ENCODE measurements at regions not wholly inside any gene's neighbourhood (a gene's known extent, or its start where the extent isn't known, plus 50 kb on each side); places are given as distances from the start of the nearest gene placed in this dataset.

DNA sequence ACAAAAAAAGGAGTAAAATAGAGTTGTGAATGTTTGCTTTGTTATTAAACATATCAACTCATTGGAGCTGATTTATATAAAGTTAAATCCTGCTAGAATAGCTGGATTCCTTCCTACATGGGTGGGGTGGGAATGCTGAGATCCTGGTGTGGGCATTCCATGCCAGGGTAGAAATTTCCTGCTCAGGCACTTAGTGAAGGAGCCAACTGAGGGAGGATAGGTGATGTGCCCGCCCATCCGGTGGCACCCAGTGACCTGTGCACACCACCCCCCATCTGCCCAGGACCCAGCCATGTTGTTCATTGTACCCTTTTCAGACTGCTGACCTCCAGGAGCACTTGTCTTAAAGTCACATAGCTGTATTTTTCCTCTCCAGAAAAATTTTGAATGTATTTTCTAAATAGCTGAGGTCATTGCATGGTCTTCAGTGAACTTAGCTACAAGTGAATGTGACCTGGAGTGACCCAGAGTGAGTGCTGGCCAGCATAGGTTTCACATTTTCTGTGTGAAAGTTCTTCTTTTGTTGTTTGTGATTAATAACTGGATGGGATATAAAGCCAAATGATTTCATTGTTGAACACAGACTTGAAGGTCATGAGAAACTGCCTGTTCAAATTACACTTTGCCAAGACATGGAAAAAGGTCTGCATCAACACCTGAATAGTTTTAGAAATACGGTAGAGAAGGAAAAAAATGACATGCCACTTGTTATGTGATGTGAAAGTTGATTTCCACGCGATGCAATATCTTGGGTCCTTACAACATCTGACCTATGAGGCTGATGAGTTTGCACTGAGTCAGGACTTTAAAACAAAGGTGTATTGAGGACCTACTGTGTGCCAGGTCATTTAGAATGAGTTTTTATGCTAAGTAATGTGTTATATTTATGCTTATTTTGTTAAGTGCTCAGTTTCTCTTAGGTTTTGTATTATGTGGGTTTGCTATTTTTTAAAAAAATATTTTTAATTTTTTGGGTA, 77.2 kb downstream of the UTRN start:
- TF ChIP-seq, protein P1, sequence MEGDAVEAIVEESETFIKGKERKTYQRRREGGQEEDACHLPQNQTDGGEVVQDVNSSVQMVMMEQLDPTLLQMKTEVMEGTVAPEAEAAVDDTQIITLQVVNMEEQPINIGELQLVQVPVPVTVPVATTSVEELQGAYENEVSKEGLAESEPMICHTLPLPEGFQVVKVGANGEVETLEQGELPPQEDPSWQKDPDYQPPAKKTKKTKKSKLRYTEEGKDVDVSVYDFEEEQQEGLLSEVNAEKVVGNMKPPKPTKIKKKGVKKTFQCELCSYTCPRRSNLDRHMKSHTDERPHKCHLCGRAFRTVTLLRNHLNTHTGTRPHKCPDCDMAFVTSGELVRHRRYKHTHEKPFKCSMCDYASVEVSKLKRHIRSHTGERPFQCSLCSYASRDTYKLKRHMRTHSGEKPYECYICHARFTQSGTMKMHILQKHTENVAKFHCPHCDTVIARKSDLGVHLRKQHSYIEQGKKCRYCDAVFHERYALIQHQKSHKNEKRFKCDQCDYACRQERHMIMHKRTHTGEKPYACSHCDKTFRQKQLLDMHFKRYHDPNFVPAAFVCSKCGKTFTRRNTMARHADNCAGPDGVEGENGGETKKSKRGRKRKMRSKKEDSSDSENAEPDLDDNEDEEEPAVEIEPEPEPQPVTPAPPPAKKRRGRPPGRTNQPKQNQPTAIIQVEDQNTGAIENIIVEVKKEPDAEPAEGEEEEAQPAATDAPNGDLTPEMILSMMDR (IDR thresholded peaks at IDR 0.05) = no peak
- TF ChIP-seq POLR2A (IDR thresholded peaks at IDR 0.05) = no peak
